Breast epithelium (tissue), 4 donors: ENCODE measurements at regions not wholly inside any gene's neighbourhood (a gene's known extent, or its start where the extent isn't known, plus 50 kb on each side); places are given as distances from the start of the nearest gene placed in this dataset.

Experiments used
- DNase-seq, 2 donors: peaks; one replicate each; pipeline ENCODE4 v3.0.0-alpha.2; 2019; ENCODE audit warnings: low spot score in 2 of 2
- H3K27ac ChIP-seq, 2 donors: fragments of 200-600 bp; sonication (generic) in 1 of 2; one replicate each; pipeline ENCODE4 v1.5.1; 2016 to 2019; ENCODE audit warnings: mild to moderate bottlenecking in 1 of 2
- H3K27me3 ChIP-seq, 2 donors: fragments of 200-600 bp; sonication (generic) in 1 of 2; one replicate each; pipeline versions ENCODE4 v1.5.1 to v1.6.0; 2017 to 2019; ENCODE audit warnings: control low read depth in 1 of 2, mild to moderate bottlenecking in 1 of 2
- H3K36me3 ChIP-seq: fragments of 200-600 bp; one replicate; pipeline ENCODE4 v1.5.1; 2019
- H3K4me1 ChIP-seq, 2 donors: fragments of 200-600 bp; sonication (generic); one replicate each; pipeline ENCODE4 v1.5.1; 2016 to 2019; ENCODE audit warnings: control low read depth in 1 of 2
- H3K4me3 ChIP-seq, 3 donors: fragments of 200-600 bp; sonication (generic); 1 replicate in 2 of 3; 2 replicates in 1 of 3; pipeline ENCODE4 v1.5.1; 2016 to 2019; ENCODE audit warnings: mild to moderate bottlenecking in 3 of 3, moderate library complexity in 2 of 3
- H3K9me3 ChIP-seq, 2 donors: fragments of 200-600 bp; sonication (generic) in 1 of 2; one replicate each; pipeline ENCODE4 v1.5.1; 2016 to 2019; ENCODE audit warnings: control low read depth in 1 of 2
- CTCF ChIP-seq, 3 donors: fragments of 450-650 bp; IDR thresholded peaks; one replicate each; pipeline ENCODE4 v1.5.1; 2016 to 2017; ENCODE audit warnings: antibody characterized with exemption in 3 of 3, mild to moderate bottlenecking in 3 of 3, moderate library complexity in 3 of 3
- POLR2A ChIP-seq: fragments of 450-650 bp; IDR thresholded peaks from one replicate; pipeline ENCODE4 v1.6.1; 2016; ENCODE audit warnings: antibody characterized with exemption, mild to moderate bottlenecking, moderate library complexity
- POLR2AphosphoS5 ChIP-seq, 3 donors: sonication (generic); formaldehyde crosslinking; IDR thresholded peaks; one replicate each; pipeline ENCODE4 v1.6.1; 2017; ENCODE audit warnings: antibody characterized with exemption in 3 of 3
- intact Hi-C: fragments of 100-400 bp; cut with DNase I; formaldehyde crosslinking; loops from one replicate; pipeline ENCODE4 v1.15.1; 2023; ENCODE audit warnings: low total_unique reads

GRCh38 chr11:119480380-119481020 lies 57.5 kb upstream of the THY1 start:
- peak; percentile 11 to 27 for DNase-seq
- Histone ChIP-seq H3K36me3 (no peaks in the 10 kb centered on the region), H3K27ac (no peak overlapping the region), H3K9me3 (no peaks in the 10 kb centered on the region), H3K4me3 (no peak overlapping the region), H3K27me3 (peaks cover 0 to 3% of the 10 kb centered on the region in 2 donors), H3K4me1 (peaks cover 0 to 4% of the 10 kb centered on the region in 2 donors)
- intact Hi-C loops, result no loop called here
- TF ChIP-seq POLR2A (no peak), CTCF (IDR thresholded peaks at IDR 0.05) (no peak), POLR2AphosphoS5 (IDR thresholded peaks at IDR 0.05) (no peak)

GRCh38 chr11:119479685-119480275 lies 56.8 kb upstream of the THY1 start:
- no peak overlapping the region for H3K27ac ChIP-seq
- no peaks in the 10 kb centered on the region for H3K36me3 ChIP-seq
- H3K4me1 ChIP-seq, result peaks cover 0 to 4% of the 10 kb centered on the region in 2 donors
- DNase-seq, result peak; percentile 8 to 36
- H3K27me3 ChIP-seq, result peaks cover 0 to 3% of the 10 kb centered on the region in 2 donors
- H3K4me3 ChIP-seq, result no peak overlapping the region
- intact Hi-C loops, result loop anchor here (5.0 kb wide), 1 partner anchor 122 kb away; no protein-coding TSS in a partner anchor
- H3K9me3 ChIP-seq, result no peaks in the 10 kb centered on the region
- TF ChIP-seq POLR2A, result no peak
- no peak for TF ChIP-seq CTCF (IDR thresholded peaks at IDR 0.05)
- no peak for TF ChIP-seq POLR2AphosphoS5 (IDR thresholded peaks at IDR 0.05)

GRCh38 chr11:119478711-119479285 lies 55.8 kb upstream of the THY1 start:
- no peak overlapping the region for H3K27ac ChIP-seq
- no peak overlapping the region for H3K4me3 ChIP-seq
- peaks cover 0 to 3% of the 10 kb centered on the region in 2 donors for H3K27me3 ChIP-seq
- H3K4me1 ChIP-seq, result peaks cover 0 to 4% of the 10 kb centered on the region in 2 donors
- H3K36me3 ChIP-seq, result no peaks in the 10 kb centered on the region
- no peaks in the 10 kb centered on the region for H3K9me3 ChIP-seq
- intact Hi-C loops, result loop anchor here (5.0 kb wide), 1 partner anchor 121 kb away; no protein-coding TSS in a partner anchor
- peak; percentile 2 to 7 for DNase-seq
- no peak for TF ChIP-seq POLR2A
- TF ChIP-seq POLR2AphosphoS5 (IDR thresholded peaks at IDR 0.05), result no peak
- no peak for TF ChIP-seq CTCF (IDR thresholded peaks at IDR 0.05)

- Histone ChIP-seq H3K4me1 (peaks cover 0 to 4% of the 10 kb centered on the region in 2 donors), H3K36me3 (no peaks in the 10 kb centered on the region), H3K27ac (no peak overlapping the region), H3K9me3 (no peaks in the 10 kb centered on the region), H3K27me3 (peaks cover 0 to 3% of the 10 kb centered on the region in 2 donors), H3K4me3 (no peak overlapping the region)
- DNase-seq, result peak in 1 of 2 donors; percentile 15
- intact Hi-C loops, result loop anchor here (5.0 kb wide), 1 partner anchor 119 kb away; no protein-coding TSS in a partner anchor
- TF ChIP-seq CTCF (IDR thresholded peaks at IDR 0.05) (no peak), POLR2A (no peak), POLR2AphosphoS5 (IDR thresholded peaks at IDR 0.05) (no peak)
These were observed 53.8 kb upstream of the THY1 start for GRCh38 chr11:119476666-119477331.
